Astrocyte (in vitro differentiated cells and primary cell): ENCODE measurements at regions not wholly inside any gene's neighbourhood (a gene's known extent, or its start where the extent isn't known, plus 50 kb on each side); places are given as distances from the start of the nearest gene placed in this dataset.

Experiments
- EZH2 ChIP-seq: IDR thresholded peaks from 2 replicates; pipeline ENCODE4 v1.6.1; 2012; ENCODE audit warnings: mild to moderate bottlenecking, low read length, inconsistent platforms; ENCODE audit not compliant: insufficient read depth
- TF ChIP-seq, protein P1 (sequence below): IDR thresholded peaks from 2 replicates; pipeline ENCODE4 v1.5.1; 2011; ENCODE audit warnings: low read depth, mild to moderate bottlenecking, inconsistent platforms, low read length, moderate library complexity; ENCODE audit not compliant: insufficient read depth

DNA sequence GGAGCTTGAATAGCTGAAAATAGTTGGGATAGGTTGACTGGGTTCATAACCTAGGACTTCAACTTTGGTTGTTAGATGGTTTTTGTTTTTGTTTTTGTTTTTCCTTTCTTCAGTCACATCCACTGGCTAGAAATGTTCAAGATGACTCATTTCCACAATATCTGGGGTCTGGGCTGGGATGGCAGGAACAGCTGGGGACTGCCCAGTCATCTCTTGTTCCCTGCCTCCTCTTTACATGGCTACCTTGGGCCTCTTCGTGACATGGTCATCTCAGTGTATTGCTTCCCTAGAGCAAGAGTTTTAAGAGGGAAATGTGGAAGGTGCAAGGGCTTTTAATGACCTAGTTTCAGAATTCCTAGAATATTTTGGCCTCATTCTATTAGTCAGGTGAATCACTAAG is 915.8 kb downstream of the XPNPEP1 start:
- TF ChIP-seq, protein P1, sequence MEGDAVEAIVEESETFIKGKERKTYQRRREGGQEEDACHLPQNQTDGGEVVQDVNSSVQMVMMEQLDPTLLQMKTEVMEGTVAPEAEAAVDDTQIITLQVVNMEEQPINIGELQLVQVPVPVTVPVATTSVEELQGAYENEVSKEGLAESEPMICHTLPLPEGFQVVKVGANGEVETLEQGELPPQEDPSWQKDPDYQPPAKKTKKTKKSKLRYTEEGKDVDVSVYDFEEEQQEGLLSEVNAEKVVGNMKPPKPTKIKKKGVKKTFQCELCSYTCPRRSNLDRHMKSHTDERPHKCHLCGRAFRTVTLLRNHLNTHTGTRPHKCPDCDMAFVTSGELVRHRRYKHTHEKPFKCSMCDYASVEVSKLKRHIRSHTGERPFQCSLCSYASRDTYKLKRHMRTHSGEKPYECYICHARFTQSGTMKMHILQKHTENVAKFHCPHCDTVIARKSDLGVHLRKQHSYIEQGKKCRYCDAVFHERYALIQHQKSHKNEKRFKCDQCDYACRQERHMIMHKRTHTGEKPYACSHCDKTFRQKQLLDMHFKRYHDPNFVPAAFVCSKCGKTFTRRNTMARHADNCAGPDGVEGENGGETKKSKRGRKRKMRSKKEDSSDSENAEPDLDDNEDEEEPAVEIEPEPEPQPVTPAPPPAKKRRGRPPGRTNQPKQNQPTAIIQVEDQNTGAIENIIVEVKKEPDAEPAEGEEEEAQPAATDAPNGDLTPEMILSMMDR = no peak
- TF ChIP-seq EZH2 = no peak
